ENCODE measurements at regions not wholly inside any gene's neighbourhood (a gene's known extent, or its start where the extent isn't known, plus 50 kb on each side); places are given as distances from the start of the nearest gene placed in this dataset.

- Histone ChIP-seq H3K79me2 (ENCODE audit: low read depth) (no peaks in the 10 kb centered on the region), H3K4me3 (no peak overlapping the region), H3K36me3 (ENCODE audit: low read depth) (no peaks in the 10 kb centered on the region), H3F3A (ENCODE audit: insufficient read depth, low read depth) (no peaks in the 10 kb centered on the region), H4K20me1 (ENCODE audit: insufficient read depth) (no peaks in the 10 kb centered on the region), H3K9me2 (ENCODE audit: insufficient read depth) (0 out of 2 replicates have a peak, but pooled peaks cover 3% of the 10 kb centered on the region), H3K4me1 (replicated peaks; ENCODE audit: insufficient read depth) (no peaks in the 10 kb centered on the region), H3K4me2 (no peak overlapping the region), H3K27ac (no peak overlapping the region), H3K9me3 (ENCODE audit: insufficient read depth, low read depth) (0 out of 2 replicates have a peak, but pooled peaks cover 3% of the 10 kb centered on the region), H2AFZ (no peak overlapping the region), H3K27me3 (ENCODE audit: insufficient read depth, low read depth) (no peaks in the 10 kb centered on the region)
- no peak for DNase-seq
- no TSS peak for BruUV-seq (replicated peaks)
- intact Hi-C loops (cut with micrococcal nuclease; ENCODE audit: unreplicated experiment) = no loop called here
- CTCF ChIA-PET = no interaction called here
- TF ChIP-seq CTCF (conservative IDR thresholded peaks at IDR 0.05) (no peak), EZH2 (IDR thresholded peaks at IDR 0.05; ENCODE audit: low read depth) (no peak)
- POLR2A ChIA-PET (ENCODE audit: unreplicated experiment) = no interaction called here
Measured at GRCh38 chr7:13139436-13139835, 452.0 kb downstream of the ARL4A start.

- Histone ChIP-seq H3K27ac (no peak overlapping the region), H3K9me3 (ENCODE audit: insufficient read depth, low read depth) (no peaks in the 10 kb centered on the region), H3K4me3 (no peak overlapping the region), H3F3A (ENCODE audit: insufficient read depth, low read depth) (no peaks in the 10 kb centered on the region), H3K9me2 (ENCODE audit: insufficient read depth) (0 out of 2 replicates have a peak, but pooled peaks cover 3% of the 10 kb centered on the region), H3K4me1 (replicated peaks; ENCODE audit: insufficient read depth) (no peaks in the 10 kb centered on the region), H3K79me2 (ENCODE audit: low read depth) (no peaks in the 10 kb centered on the region), H3K36me3 (ENCODE audit: low read depth) (no peaks in the 10 kb centered on the region), H3K4me2 (no peak overlapping the region), H4K20me1 (ENCODE audit: insufficient read depth) (no peaks in the 10 kb centered on the region), H3K27me3 (ENCODE audit: insufficient read depth, low read depth) (no peaks in the 10 kb centered on the region), H2AFZ (no peak overlapping the region)
- intact Hi-C loops (cut with micrococcal nuclease; ENCODE audit: unreplicated experiment) = no loop called here
- CTCF ChIA-PET = no interaction called here
- no TSS peak for BruUV-seq (replicated peaks)
- TF ChIP-seq EZH2 (IDR thresholded peaks at IDR 0.05; ENCODE audit: low read depth) = no peak
- no peak for TF ChIP-seq CTCF (conservative IDR thresholded peaks at IDR 0.05)
- DNase-seq = no peak
- POLR2A ChIA-PET (ENCODE audit: unreplicated experiment) = no interaction called here
Measured at GRCh38 chr7:13144673-13145072, 457.2 kb downstream of the ARL4A start.

DNA sequence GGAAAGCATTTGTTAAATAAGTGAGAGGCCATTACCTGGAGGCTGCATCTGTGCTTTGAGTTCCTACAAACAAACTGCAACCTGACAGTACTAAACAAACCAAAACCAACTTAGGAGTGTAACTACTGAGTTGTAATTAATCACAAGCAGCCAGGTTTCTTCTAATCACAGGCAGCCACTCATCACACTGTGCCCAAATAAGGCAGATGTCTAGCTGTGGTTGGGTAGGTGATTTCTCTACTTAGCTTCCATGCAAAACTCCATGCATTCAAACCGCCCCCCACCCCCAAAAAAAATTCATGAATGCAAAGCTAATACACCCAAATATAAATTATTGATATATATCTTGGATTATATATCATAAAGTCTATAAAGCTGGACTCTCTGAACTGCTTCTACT is 461.1 kb downstream of the ARL4A start:
- TF ChIP-seq CTCF (conservative IDR thresholded peaks at IDR 0.05) (no peak), EZH2 (IDR thresholded peaks at IDR 0.05; ENCODE audit: low read depth) (no peak)
- BruUV-seq (replicated peaks) = no TSS peak
- no peaks in the 10 kb centered on the region for H3K36me3 ChIP-seq (ENCODE audit: low read depth)
- CTCF ChIA-PET = no interaction called here
- H4K20me1 ChIP-seq (ENCODE audit: insufficient read depth) = no peaks in the 10 kb centered on the region
- H3K27me3 ChIP-seq (ENCODE audit: insufficient read depth, low read depth) = no peaks in the 10 kb centered on the region
- no peaks in the 10 kb centered on the region for H3K79me2 ChIP-seq (ENCODE audit: low read depth)
- no peaks in the 10 kb centered on the region for H3K9me3 ChIP-seq (ENCODE audit: insufficient read depth, low read depth)
- peaks cover 11% of the 10 kb centered on the region; the same call in 1 of the 2 replicates for H3K9me2 ChIP-seq (ENCODE audit: insufficient read depth)
- POLR2A ChIA-PET (ENCODE audit: unreplicated experiment) = no interaction called here
- no peak overlapping the region for H3K27ac ChIP-seq
- no peak overlapping the region for H3K4me2 ChIP-seq
- no peak for DNase-seq
- H3K4me3 ChIP-seq = no peak overlapping the region
- no peaks in the 10 kb centered on the region for H3K4me1 ChIP-seq (replicated peaks; ENCODE audit: insufficient read depth)
- H2AFZ ChIP-seq = no peak overlapping the region
- H3F3A ChIP-seq (ENCODE audit: insufficient read depth, low read depth) = no peaks in the 10 kb centered on the region
- intact Hi-C loops (cut with micrococcal nuclease; ENCODE audit: unreplicated experiment) = no loop called here

Data from PC-9 (cell line).